H1 (cell line): ENCODE measurements at regions not wholly inside any gene's neighbourhood (a gene's known extent, or its start where the extent isn't known, plus 50 kb on each side); places are given as distances from the start of the nearest gene placed in this dataset.
A peak's percentile ranks its signal among the peaks of the same experiment; 100 is the strongest.

Experiments
- CTCF ChIA-PET: fragments of 300-600 bp; sonication (Branson Sonifier 250); formaldehyde crosslinking; loops from one replicate; lab custom pipeline; 2021; ENCODE audit not compliant: partially characterized antibody; lab: Charles Lee
- POLR2A ChIA-PET: fragments of 300-600 bp; sonication (Branson Sonifier 250); formaldehyde crosslinking; loops from one replicate; lab custom pipeline; 2021; ENCODE audit warnings: inconsistent platforms; ENCODE audit not compliant: partially characterized antibody; lab: Charles Lee
- DNase-seq, 2 experiments: peaks; one replicate each; pipeline versions ENCODE4 v3.0.0 to v3.0.0-alpha.2; 2010 to 2022; ENCODE audit warnings: low spot score in 2 of 2, low read depth in 1 of 2, mixed read lengths in 1 of 2
- FAIRE-seq: peaks from 2 replicates; lab custom pipeline; 2011; peaks lifted over from hg19 to GRCh38; lab: Jason Lieb, UNC
- H2AFZ ChIP-seq: 2 replicates; pipeline ENCODE4 v1.8.1; 2012; ENCODE audit warnings: low read length, inconsistent platforms
- H2AK5ac ChIP-seq: 2 replicates; pipeline ENCODE4 v1.6.1; 2013; ENCODE audit warnings: low read depth, low read length
- H2BK120ac ChIP-seq: replicated peaks from 2 replicates; pipeline ENCODE3; 2013; ENCODE audit warnings: low read depth, low read length, inconsistent platforms
- H2BK12ac ChIP-seq: 2 replicates; pipeline ENCODE4 v1.6.1; 2013; ENCODE audit warnings: low read depth, low read length
- H2BK15ac ChIP-seq: 2 replicates; pipeline ENCODE4 v1.6.1; 2013; ENCODE audit warnings: low read length
- H2BK20ac ChIP-seq: 2 replicates; pipeline ENCODE4 v1.6.1; 2013; ENCODE audit warnings: low read length
- H2BK5ac ChIP-seq: 2 replicates; pipeline ENCODE4 v1.6.1; 2013; ENCODE audit warnings: low read depth, low read length
- H3K14ac ChIP-seq: 2 replicates; pipeline ENCODE4 v1.6.1; 2013; ENCODE audit warnings: inconsistent platforms; ENCODE audit not compliant: insufficient read length
- H3K18ac ChIP-seq: 2 replicates; pipeline ENCODE4 v1.6.1; 2013; ENCODE audit warnings: low read length; ENCODE audit errors: extremely low read depth
- H3K23ac ChIP-seq: 2 replicates; pipeline ENCODE4 v1.6.1; 2013; ENCODE audit warnings: inconsistent platforms; ENCODE audit not compliant: insufficient read length
- H3K23me2 ChIP-seq: 2 replicates; pipeline ENCODE4 v1.6.1; 2013; ENCODE audit warnings: low read depth, low read length
- H3K27ac ChIP-seq: 2 replicates; pipeline ENCODE4 v1.6.1; 2011; ENCODE audit warnings: low read depth, low read length, inconsistent platforms
- H3K27me3 ChIP-seq, 4 experiments: replicated peaks in 1 of 4; 1 replicate in 1 of 4; 2 replicates in 3 of 4; pipeline versions ENCODE4 v1.6.1 to v1.8.1; 2011 to 2013; ENCODE audit warnings: low read length in 3 of 4, mild to moderate bottlenecking in 3 of 4, inconsistent platforms in 2 of 4, mixed read lengths in 2 of 4, moderate library complexity in 1 of 4; ENCODE audit not compliant: control insufficient read depth in 3 of 4, insufficient read depth in 3 of 4; ENCODE audit errors: extremely low read depth in 1 of 4
- H3K36me3 ChIP-seq, 4 experiments: 2 replicates each; pipeline versions ENCODE4 v1.6.1 to v1.8.1; 2011 to 2013; ENCODE audit warnings: mild to moderate bottlenecking in 4 of 4, low read length in 3 of 4, moderate library complexity in 2 of 4, control low read depth in 1 of 4, inconsistent platforms in 1 of 4; ENCODE audit not compliant: insufficient read depth in 4 of 4, control insufficient read depth in 2 of 4
- H3K4ac ChIP-seq: replicated peaks from 2 replicates; pipeline ENCODE3; 2013; ENCODE audit warnings: low read length, low read depth, mixed read lengths, inconsistent platforms; ENCODE audit not compliant: insufficient read length
- H3K4me1 ChIP-seq, 4 experiments: replicated peaks in 1 of 4; 1 replicate in 1 of 4; 2 replicates in 3 of 4; pipeline versions ENCODE4 v1.6.1 to v1.8.1; 2011 to 2013; ENCODE audit warnings: low read length in 3 of 4, inconsistent platforms in 2 of 4, mixed read lengths in 1 of 4; ENCODE audit not compliant: insufficient read depth in 4 of 4, control insufficient read depth in 3 of 4
- H3K4me2 ChIP-seq, 2 experiments: 2 replicates each; pipeline versions ENCODE4 v1.6.1 to v1.8.1; 2011 to 2013; ENCODE audit warnings: low read depth in 2 of 2, low read length in 2 of 2, control low read depth in 1 of 2, inconsistent platforms in 1 of 2, mild to moderate bottlenecking in 1 of 2; ENCODE audit not compliant: insufficient read depth in 1 of 2
- H3K4me3 ChIP-seq, 4 experiments: fragments of 200-600, 300-600 bp in 1 of 4; sonication (generic), shearing (Covaris generic), sonication (Bioruptor Twin) in 1 of 4; 2 replicates each; pipeline versions ENCODE4 v1.5.1 to v1.8.1; 2011 to 2016; ENCODE audit warnings: low read length in 4 of 4, low read depth in 3 of 4, control low read depth in 2 of 4, inconsistent platforms in 2 of 4, mild to moderate bottlenecking in 2 of 4, mixed read lengths in 1 of 4, moderate library complexity in 1 of 4; ENCODE audit not compliant: insufficient read depth in 2 of 4; ENCODE audit errors: extremely low read depth in 1 of 4
- H3K56ac ChIP-seq: replicated peaks from 2 replicates; pipeline ENCODE3; 2013; ENCODE audit warnings: low read depth, mild to moderate bottlenecking, mixed read lengths, low read length, inconsistent platforms; ENCODE audit not compliant: insufficient read length
- H3K79me1 ChIP-seq: 2 replicates; pipeline ENCODE4 v1.6.1; 2013; ENCODE audit warnings: low read depth, low read length, control low read depth
- H3K79me2 ChIP-seq, 2 experiments: 2 replicates each; pipeline versions ENCODE4 v1.6.1 to v1.8.1; 2012 to 2013; ENCODE audit warnings: low read length in 2 of 2, mild to moderate bottlenecking in 2 of 2, inconsistent platforms in 1 of 2; ENCODE audit not compliant: insufficient read depth in 2 of 2, control insufficient read depth in 1 of 2
- H3K9ac ChIP-seq, 4 experiments: replicated peaks in 1 of 4; 1 replicate in 1 of 4; 2 replicates in 3 of 4; pipeline versions ENCODE4 v1.6.1 to v1.8.1; 2011 to 2013; ENCODE audit warnings: low read depth in 3 of 4, low read length in 3 of 4, control low read depth in 2 of 4, mild to moderate bottlenecking in 2 of 4, moderate library complexity in 2 of 4, inconsistent platforms in 1 of 4; ENCODE audit errors: extremely low read depth in 1 of 4
- H3K9me3 ChIP-seq, 2 experiments: 2 replicates each; pipeline versions ENCODE4 v1.6.1 to v1.8.1; 2012 to 2013; ENCODE audit warnings: mild to moderate bottlenecking in 2 of 2, moderate library complexity in 2 of 2, control low read depth in 1 of 2, inconsistent platforms in 1 of 2, low read depth in 1 of 2, low read length in 1 of 2, mixed read lengths in 1 of 2; ENCODE audit not compliant: insufficient read depth in 2 of 2
- H4K20me1 ChIP-seq, 2 experiments: replicated peaks in 1 of 2; 2 replicates each; pipeline versions ENCODE3 to v1.8.1; 2011 to 2013; ENCODE audit warnings: inconsistent platforms in 2 of 2, low read length in 2 of 2, mild to moderate bottlenecking in 1 of 2; ENCODE audit not compliant: insufficient read depth in 2 of 2, control insufficient read depth in 1 of 2
- H4K5ac ChIP-seq: 2 replicates; pipeline ENCODE4 v1.6.1; 2013; ENCODE audit warnings: low read length, low read depth, mixed read lengths, inconsistent platforms; ENCODE audit not compliant: insufficient read length
- H4K8ac ChIP-seq: 2 replicates; pipeline ENCODE4 v1.8.0; 2013; ENCODE audit warnings: mild to moderate bottlenecking, moderate library complexity, low read length, inconsistent platforms; ENCODE audit not compliant: insufficient read depth; ENCODE audit errors: extremely low read depth
- H4K91ac ChIP-seq: replicated peaks from 2 replicates; pipeline ENCODE3; 2013; ENCODE audit warnings: low read length, mixed read lengths, inconsistent platforms; ENCODE audit not compliant: insufficient read length
- CHD1 ChIP-seq: IDR thresholded peaks from 2 replicates; pipeline ENCODE4 v1.6.1; 2012; ENCODE audit warnings: low read depth, low read length, improper control_type of control experiment
- CHD2 ChIP-seq: IDR thresholded peaks from 2 replicates; pipeline ENCODE4 v1.6.1; 2012; ENCODE audit warnings: low read length, improper control_type of control experiment
- HDAC6 ChIP-seq: IDR thresholded peaks from one replicate; pipeline ENCODE4 v1.7.1; 2012; ENCODE audit warnings: low read depth, mild to moderate bottlenecking, inconsistent platforms, low read length, moderate library complexity
- POLR2AphosphoS5 ChIP-seq: IDR thresholded peaks from 2 replicates; pipeline ENCODE4 v1.6.1; 2011; ENCODE audit warnings: low read depth, low read length
- TEAD4 ChIP-seq: IDR thresholded peaks from 2 replicates; pipeline ENCODE4 v1.6.1; 2012; ENCODE audit warnings: low read depth, low read length, inconsistent platforms, mixed read lengths
- WGBS, 2 experiments: shearing (Covaris generic) in 1 of 2; methylation state at CpG; one replicate each; pipeline versions ENCODE4 v1.1.6 to v1.1.7; 2013 to 2015; ENCODE audit warnings: low lambda C conversion rate in 2 of 2, mixed read lengths in 2 of 2, inconsistent platforms in 1 of 2, low coverage in 1 of 2, missing lambda C conversion rate in 1 of 2; ENCODE audit not compliant: insufficient replicate concordance in 2 of 2, insufficient coverage in 1 of 2, insufficient read length in 1 of 2; ENCODE audit errors: extremely low coverage in 1 of 2, missing lambda C conversion rate in 1 of 2; 5-methylcytosine and 5-hydroxymethylcytosine counted together

DNA sequence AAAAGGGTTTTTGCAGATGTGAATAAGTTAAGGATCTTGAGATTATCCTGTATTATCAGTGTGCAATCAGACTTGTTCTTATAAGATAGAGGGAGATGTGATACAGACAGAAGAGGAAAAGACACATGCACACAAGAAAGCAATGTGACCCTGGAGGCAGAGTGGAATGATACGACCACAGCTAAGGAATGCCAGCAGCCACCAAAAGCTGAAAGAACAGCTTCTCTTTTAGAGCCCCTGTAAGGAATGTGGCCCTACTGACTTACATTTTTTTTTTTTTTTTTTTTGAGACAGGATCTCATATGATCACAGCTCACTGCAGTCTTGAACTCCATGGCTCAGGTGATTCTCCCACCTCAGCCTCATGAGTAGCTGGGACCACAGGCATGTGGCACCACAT lies 62.3 kb upstream of the CNTNAP4 start:
- ChIA-PET CTCF (interaction anchor here (0.6 kb wide), 1 partner anchor 631 kb away, joined by 3 read pairs; no protein-coding TSS in a partner anchor), POLR2A (no interaction called here)
- H3K27me3 ChIP-seq = no peaks in the 10 kb centered on the region; a peak in 2 of 7 replicates
- DNase-seq = no peak
- no peak overlapping the region for H3K27ac ChIP-seq
- no peak overlapping the region for H4K91ac ChIP-seq
- no peak overlapping the region for H4K5ac ChIP-seq
- TF ChIP-seq POLR2AphosphoS5 (no peak), TEAD4 (peak; percentile 48; the same call in 1 of the 2 replicates), HDAC6 (no peak), CHD2 (no peak), CHD1 (no peak)
- no peak overlapping the region for H2BK20ac ChIP-seq
- no peak overlapping the region for H4K8ac ChIP-seq
- no peaks in the 10 kb centered on the region for H3K23me2 ChIP-seq
- H3K36me3 ChIP-seq = no peaks in the 10 kb centered on the region
- H3K79me2 ChIP-seq = no peaks in the 10 kb centered on the region
- H3K9ac ChIP-seq = no peak overlapping the region
- no peak overlapping the region for H2BK15ac ChIP-seq
- no peak overlapping the region for H2BK5ac ChIP-seq
- no peak overlapping the region for H3K56ac ChIP-seq
- no peak overlapping the region for H2AK5ac ChIP-seq
- H3K9me3 ChIP-seq = peaks cover 0 to 6% of the 10 kb centered on the region in 2 experiments; a peak in 1 of 4 replicates
- H3K4me1 ChIP-seq = peaks cover 0 to 6% (median under 1%) of the 10 kb centered on the region in 4 experiments; a peak in 2 of 7 replicates
- no peak overlapping the region for H3K14ac ChIP-seq
- no peak overlapping the region for H2AFZ ChIP-seq
- no peak overlapping the region for H2BK120ac ChIP-seq
- H4K20me1 ChIP-seq = no peaks in the 10 kb centered on the region
- H3K79me1 ChIP-seq = no peaks in the 10 kb centered on the region
- no peak overlapping the region for H2BK12ac ChIP-seq
- H3K4me2 ChIP-seq = no peak overlapping the region
- no peak overlapping the region for H3K4ac ChIP-seq
- no peak overlapping the region for H3K18ac ChIP-seq
- H3K23ac ChIP-seq = no peak overlapping the region
- H3K4me3 ChIP-seq = no peak overlapping the region
- FAIRE-seq = no peak
- WGBS, 2 experiments = 63% methylated on average over 1 of the region's 1 CpG; no CpG with 5 or more reads in 1 of the 2 experiments
